ENCODE measurements at regions not wholly inside any gene's neighbourhood (a gene's known extent, or its start where the extent isn't known, plus 50 kb on each side); places are given as distances from the start of the nearest gene placed in this dataset.
A peak's percentile ranks its signal among the peaks of the same experiment; 100 is the strongest.

GRCh38 chr3:21801631-21802030 is 50.6 kb upstream of the ZNF385D start:
- no peaks in the 10 kb centered on the region for H3K36me3 ChIP-seq (ENCODE audit: control insufficient read depth in 1 of 2, insufficient read depth in 2 of 2, low read length in 1 of 2)
- no peaks in the 10 kb centered on the region for H3K27me3 ChIP-seq (ENCODE audit: control insufficient read depth in 1 of 2, insufficient read depth in 2 of 2, low read length in 1 of 2)
- no peaks in the 10 kb centered on the region for H3K9me3 ChIP-seq (ENCODE audit: control insufficient read depth, low read length)
- H3K4me3 ChIP-seq (ENCODE audit: low read length in 2 of 2): no peak overlapping the region
- intact Hi-C loops (cut with DNase I): no loop called here
- 92 to 96% methylated on average over 3 of the region's 3 CpGs for WGBS, 2 donors
- DNase-seq (no peak), ATAC-seq (ENCODE audit: low FRiP score) (no peak)
- peaks cover 0 to 1% of the 10 kb centered on the region in 2 donors for H3K4me1 ChIP-seq (ENCODE audit: control insufficient read depth in 1 of 2, insufficient read depth in 2 of 2, low read length in 2 of 2)
- H3K27ac ChIP-seq (ENCODE audit: low read depth in 1 of 2, low read length in 2 of 2): no peak overlapping the region

DNA sequence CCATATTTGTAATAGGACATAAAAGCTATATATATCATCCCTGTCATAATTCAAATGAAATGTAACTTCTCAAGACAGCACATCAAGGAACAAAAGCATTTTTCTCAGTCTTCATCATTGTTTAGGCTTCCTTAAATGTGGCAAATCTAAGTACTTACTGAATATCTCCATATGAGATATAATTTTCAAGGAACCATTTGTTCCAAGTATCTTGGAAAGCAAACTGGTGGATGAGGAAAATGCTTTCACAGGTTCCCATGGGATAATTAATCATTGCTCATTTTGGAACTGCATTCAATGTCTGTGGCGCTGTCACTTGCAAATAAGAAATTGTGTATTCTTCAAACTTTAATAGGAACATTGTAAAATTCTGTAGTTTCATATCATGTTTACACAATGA is 52.6 kb upstream of the ZNF385D start:
- Histone ChIP-seq H3K4me3 (ENCODE audit: low read length in 2 of 2) (no peak overlapping the region), H3K27me3 (ENCODE audit: control insufficient read depth in 1 of 2, insufficient read depth in 2 of 2, low read length in 1 of 2) (no peaks in the 10 kb centered on the region), H3K9me3 (ENCODE audit: control insufficient read depth, low read length) (no peaks in the 10 kb centered on the region), H3K36me3 (ENCODE audit: control insufficient read depth in 1 of 2, insufficient read depth in 2 of 2, low read length in 1 of 2) (no peaks in the 10 kb centered on the region), H3K4me1 (ENCODE audit: control insufficient read depth in 1 of 2, insufficient read depth in 2 of 2, low read length in 2 of 2) (peaks cover 0 to 1% of the 10 kb centered on the region in 2 donors), H3K27ac (ENCODE audit: low read depth in 1 of 2, low read length in 2 of 2) (no peak overlapping the region)
- no peak for ATAC-seq (ENCODE audit: low FRiP score)
- 5 to 6% methylated on average over 1 of the region's 1 CpG for WGBS, 2 donors
- intact Hi-C loops (cut with DNase I): no loop called here
- no peak for DNase-seq

- ATAC-seq (ENCODE audit: low FRiP score) (no peak), DNase-seq (no peak)
- no peaks in the 10 kb centered on the region for H3K27me3 ChIP-seq (ENCODE audit: control insufficient read depth in 1 of 2, insufficient read depth in 2 of 2, low read length in 1 of 2)
- no peak overlapping the region for H3K27ac ChIP-seq (ENCODE audit: low read depth in 1 of 2, low read length in 2 of 2)
- peaks cover 0 to 1% of the 10 kb centered on the region in 2 donors for H3K4me1 ChIP-seq (ENCODE audit: control insufficient read depth in 1 of 2, insufficient read depth in 2 of 2, low read length in 2 of 2)
- WGBS, 2 donors: 7 to 9% methylated on average over 2 of the region's 2 CpGs
- H3K4me3 ChIP-seq (ENCODE audit: low read length in 2 of 2): no peak overlapping the region
- no peaks in the 10 kb centered on the region for H3K36me3 ChIP-seq (ENCODE audit: control insufficient read depth in 1 of 2, insufficient read depth in 2 of 2, low read length in 1 of 2)
- no peaks in the 10 kb centered on the region for H3K9me3 ChIP-seq (ENCODE audit: control insufficient read depth, low read length)
- intact Hi-C loops (cut with DNase I): no loop called here
Measured at GRCh38 chr3:21804330-21804729, 53.3 kb upstream of the ZNF385D start.

DNA sequence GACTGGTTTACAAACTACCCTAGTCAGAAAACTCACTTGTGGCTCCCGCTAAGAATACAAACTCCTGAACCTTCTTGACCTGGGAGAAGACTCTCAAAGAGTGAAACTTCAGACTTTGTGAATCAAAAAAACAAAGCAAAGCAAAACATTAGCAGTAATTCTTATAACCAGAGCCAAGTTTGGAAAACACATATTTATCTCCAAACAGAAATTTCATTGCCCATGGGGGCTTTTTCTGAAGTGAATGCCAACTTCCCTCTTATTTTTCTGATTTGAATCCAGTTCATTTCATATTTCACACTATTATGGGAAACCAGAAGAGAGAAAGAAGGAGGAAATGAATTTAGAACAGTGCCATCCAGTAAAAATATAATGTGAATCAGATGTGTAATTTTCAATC is 55.7 kb upstream of the ZNF385D start:
- Histone ChIP-seq H3K9me3 (ENCODE audit: control insufficient read depth, low read length) (no peaks in the 10 kb centered on the region), H3K4me1 (ENCODE audit: control insufficient read depth in 1 of 2, insufficient read depth in 2 of 2, low read length in 2 of 2) (peaks cover 0 to 1% of the 10 kb centered on the region in 2 donors), H3K4me3 (ENCODE audit: low read length in 2 of 2) (no peak overlapping the region), H3K27ac (ENCODE audit: low read depth in 1 of 2, low read length in 2 of 2) (no peak overlapping the region), H3K36me3 (ENCODE audit: control insufficient read depth in 1 of 2, insufficient read depth in 2 of 2, low read length in 1 of 2) (no peaks in the 10 kb centered on the region), H3K27me3 (ENCODE audit: control insufficient read depth in 1 of 2, insufficient read depth in 2 of 2, low read length in 1 of 2) (no peaks in the 10 kb centered on the region)
- DNase-seq (no peak), ATAC-seq (ENCODE audit: low FRiP score) (no peak)
- WGBS, 2 donors: 72 to 91% methylated on average over 1 of the region's 1 CpG
- intact Hi-C loops (cut with DNase I): no loop called here

DNA sequence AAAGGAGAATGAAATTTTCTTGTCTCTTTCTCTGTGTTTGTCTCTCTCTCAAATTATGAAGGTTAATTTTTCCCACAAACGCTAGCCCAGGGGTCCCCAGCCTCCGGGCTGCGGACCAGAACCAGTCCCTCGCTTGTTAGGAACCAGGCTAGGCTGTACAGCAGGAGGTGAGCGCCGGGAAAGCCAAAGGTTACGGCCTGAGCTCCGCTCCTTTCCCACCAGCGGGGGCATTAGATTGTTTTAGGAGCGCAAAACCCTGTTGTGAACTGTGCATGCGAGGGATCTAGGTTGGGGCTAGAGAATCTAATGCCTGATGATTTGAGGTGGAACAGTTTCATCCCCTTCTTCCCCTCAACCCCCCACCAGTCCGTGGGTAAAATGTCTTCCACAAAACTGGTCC is 74.7 kb upstream of the ZNF385D start:
- WGBS, 2 donors: 87 to 93% methylated on average over 12 of the region's 12 CpGs
- Histone ChIP-seq H3K9me3 (ENCODE audit: control insufficient read depth, low read length) (no peaks in the 10 kb centered on the region), H3K36me3 (ENCODE audit: control insufficient read depth in 1 of 2, insufficient read depth in 2 of 2, low read length in 1 of 2) (no peaks in the 10 kb centered on the region), H3K4me1 (ENCODE audit: control insufficient read depth in 1 of 2, insufficient read depth in 2 of 2, low read length in 2 of 2) (no peaks in the 10 kb centered on the region), H3K4me3 (ENCODE audit: low read length in 2 of 2) (no peak overlapping the region), H3K27ac (ENCODE audit: low read depth in 1 of 2, low read length in 2 of 2) (no peak overlapping the region), H3K27me3 (ENCODE audit: control insufficient read depth in 1 of 2, insufficient read depth in 2 of 2, low read length in 1 of 2) (no peaks in the 10 kb centered on the region)
- DNase-seq (peak in 1 of 2 donors; percentile 25), ATAC-seq (ENCODE audit: low FRiP score) (no peak)
- intact Hi-C loops (cut with DNase I): no loop called here

- Histone ChIP-seq H3K4me3 (ENCODE audit: low read length in 2 of 2) (no peak overlapping the region), H3K4me1 (ENCODE audit: control insufficient read depth in 1 of 2, insufficient read depth in 2 of 2, low read length in 2 of 2) (no peaks in the 10 kb centered on the region), H3K36me3 (ENCODE audit: control insufficient read depth in 1 of 2, insufficient read depth in 2 of 2, low read length in 1 of 2) (no peaks in the 10 kb centered on the region), H3K9me3 (ENCODE audit: control insufficient read depth, low read length) (no peaks in the 10 kb centered on the region), H3K27ac (ENCODE audit: low read depth in 1 of 2, low read length in 2 of 2) (no peak overlapping the region), H3K27me3 (ENCODE audit: control insufficient read depth in 1 of 2, insufficient read depth in 2 of 2, low read length in 1 of 2) (no peaks in the 10 kb centered on the region)
- intact Hi-C loops (cut with DNase I): no loop called here
- DNase-seq: no peak
- 45 to 59% methylated on average over 1 of the region's 1 CpG for whole genome bisulfite sequencing, 2 donors
- ATAC-seq (ENCODE audit: low FRiP score): no peak
Measured at GRCh38 chr3:21826416-21826815, 75.4 kb upstream of the ZNF385D start.

DNA sequence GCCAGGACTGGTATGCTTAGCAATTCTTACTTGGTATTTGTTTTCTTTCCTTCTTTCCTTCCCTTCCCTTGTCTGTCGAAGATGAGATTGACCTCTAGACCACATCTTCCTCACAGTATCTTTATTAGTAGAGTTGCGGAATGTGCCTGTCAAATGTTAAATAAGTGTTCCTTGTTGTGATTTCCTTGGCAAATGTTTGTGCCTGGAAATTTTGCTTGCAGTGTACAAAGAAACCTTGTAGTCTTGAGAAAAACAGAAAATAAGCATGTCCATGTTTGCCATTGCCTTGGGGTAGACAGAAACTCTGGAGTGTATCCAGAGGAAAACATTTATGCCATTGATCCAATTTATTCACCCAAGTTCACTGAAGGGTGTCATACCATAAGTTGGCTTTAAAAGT is 79.5 kb upstream of the ZNF385D start:
- no peak for ATAC-seq (ENCODE audit: low FRiP score)
- no peaks in the 10 kb centered on the region for H3K36me3 ChIP-seq (ENCODE audit: control insufficient read depth in 1 of 2, insufficient read depth in 2 of 2, low read length in 1 of 2)
- H3K27me3 ChIP-seq (ENCODE audit: control insufficient read depth in 1 of 2, insufficient read depth in 2 of 2, low read length in 1 of 2): no peaks in the 10 kb centered on the region
- no peak overlapping the region for H3K27ac ChIP-seq (ENCODE audit: low read depth in 1 of 2, low read length in 2 of 2)
- DNase-seq: no peak
- intact Hi-C loops (cut with DNase I): loop anchor here in 1 of 2 donors (5.0 kb wide), 1 partner anchor 38 kb away; no protein-coding TSS in a partner anchor
- H3K9me3 ChIP-seq (ENCODE audit: control insufficient read depth, low read length): no peaks in the 10 kb centered on the region
- H3K4me3 ChIP-seq (ENCODE audit: low read length in 2 of 2): no peak overlapping the region
- WGBS, 2 donors: 11 to 31% methylated on average over 2 of the region's 2 CpGs
- no peaks in the 10 kb centered on the region for H3K4me1 ChIP-seq (ENCODE audit: control insufficient read depth in 1 of 2, insufficient read depth in 2 of 2, low read length in 2 of 2)

DNA sequence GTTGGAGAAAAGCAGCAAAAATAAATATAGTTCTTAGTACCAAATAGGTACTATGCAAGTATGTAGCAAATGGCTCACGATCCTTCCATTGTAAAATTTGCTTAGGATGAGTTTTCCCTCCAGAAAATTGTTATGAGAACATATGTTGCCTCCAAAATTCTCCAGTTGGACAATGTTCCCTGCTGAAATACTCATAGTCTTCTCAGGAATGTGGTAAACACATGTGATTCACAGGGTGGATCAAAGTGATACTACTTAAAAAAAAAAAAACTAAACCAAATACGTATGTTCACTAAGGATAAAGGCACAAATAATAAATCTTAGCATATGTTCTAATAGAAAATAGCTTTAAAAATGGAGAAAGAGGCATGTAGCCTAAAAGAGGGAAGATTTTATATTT is 84.3 kb upstream of the ZNF385D start:
- intact Hi-C loops (cut with DNase I): no loop called here
- Histone ChIP-seq H3K9me3 (ENCODE audit: control insufficient read depth, low read length) (no peaks in the 10 kb centered on the region), H3K27me3 (ENCODE audit: control insufficient read depth in 1 of 2, insufficient read depth in 2 of 2, low read length in 1 of 2) (no peaks in the 10 kb centered on the region), H3K36me3 (ENCODE audit: control insufficient read depth in 1 of 2, insufficient read depth in 2 of 2, low read length in 1 of 2) (no peaks in the 10 kb centered on the region), H3K4me1 (ENCODE audit: control insufficient read depth in 1 of 2, insufficient read depth in 2 of 2, low read length in 2 of 2) (no peaks in the 10 kb centered on the region), H3K27ac (ENCODE audit: low read depth in 1 of 2, low read length in 2 of 2) (no peak overlapping the region), H3K4me3 (ENCODE audit: low read length in 2 of 2) (no peak overlapping the region)
- no peak for ATAC-seq (ENCODE audit: low FRiP score)
- WGBS, 2 donors: 92 to 94% methylated on average over 2 of the region's 2 CpGs
- DNase-seq: no peak

GRCh38 chr3:21836227-21836626 is 85.2 kb upstream of the ZNF385D start:
- no peak for ATAC-seq (ENCODE audit: low FRiP score)
- no peaks in the 10 kb centered on the region for H3K36me3 ChIP-seq (ENCODE audit: control insufficient read depth in 1 of 2, insufficient read depth in 2 of 2, low read length in 1 of 2)
- intact Hi-C loops (cut with DNase I): no loop called here
- no peak for DNase-seq
- no peaks in the 10 kb centered on the region for H3K27me3 ChIP-seq (ENCODE audit: control insufficient read depth in 1 of 2, insufficient read depth in 2 of 2, low read length in 1 of 2)
- no peak overlapping the region for H3K27ac ChIP-seq (ENCODE audit: low read depth in 1 of 2, low read length in 2 of 2)
- 88% methylated on average over 4 of the region's 4 CpGs for WGBS, 2 donors
- no peaks in the 10 kb centered on the region for H3K9me3 ChIP-seq (ENCODE audit: control insufficient read depth, low read length)
- H3K4me3 ChIP-seq (ENCODE audit: low read length in 2 of 2): no peak overlapping the region
- no peaks in the 10 kb centered on the region for H3K4me1 ChIP-seq (ENCODE audit: control insufficient read depth in 1 of 2, insufficient read depth in 2 of 2, low read length in 2 of 2)

Measured in aorta (tissue), 5 donors.